ENCODE measurements at regions not wholly inside any gene's neighbourhood (a gene's known extent, or its start where the extent isn't known, plus 50 kb on each side); places are given as distances from the start of the nearest gene placed in this dataset.

DNA sequence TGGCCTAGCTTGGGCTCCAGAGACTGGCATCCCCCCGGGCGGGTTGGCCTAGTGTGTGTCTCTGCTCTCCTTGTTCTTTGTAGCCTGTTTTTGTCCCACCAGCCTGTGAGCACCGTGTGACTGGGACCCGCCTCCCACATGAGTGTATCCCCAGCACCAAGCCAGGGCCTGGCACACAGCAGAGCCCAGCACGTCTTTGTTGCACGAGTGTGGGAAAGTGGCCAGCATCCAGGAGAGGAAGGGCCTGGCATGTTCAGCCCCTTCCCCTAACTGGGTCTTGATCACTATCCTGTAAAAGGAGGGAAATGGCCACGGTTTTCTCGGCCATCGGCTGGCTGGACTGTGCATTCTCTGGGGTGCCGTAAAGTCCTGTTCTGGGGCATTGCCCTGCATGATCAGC, 290.1 kb downstream of the BMP7 start:
- no peak for DNase-seq

DNA sequence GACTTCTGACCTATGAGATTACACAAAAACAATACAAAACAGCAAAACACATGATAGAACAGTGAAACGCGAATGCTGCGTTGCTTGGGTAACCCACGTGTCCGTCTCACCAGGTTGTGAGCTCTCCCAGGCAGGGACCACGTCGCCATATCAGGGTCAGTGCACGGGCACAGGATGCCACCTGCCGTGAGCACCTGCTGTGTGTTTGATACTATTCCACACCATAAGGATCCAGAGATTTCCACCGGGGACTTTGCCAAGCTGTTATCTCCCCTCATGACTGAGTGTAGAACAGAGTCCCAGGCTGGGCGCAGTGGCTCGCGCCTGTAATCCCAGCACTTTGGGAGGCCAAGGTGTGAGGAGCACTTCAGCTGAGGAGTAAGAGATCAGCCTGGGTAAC, 288.0 kb downstream of the BMP7 start:
- no peak for DNase-seq

DNA sequence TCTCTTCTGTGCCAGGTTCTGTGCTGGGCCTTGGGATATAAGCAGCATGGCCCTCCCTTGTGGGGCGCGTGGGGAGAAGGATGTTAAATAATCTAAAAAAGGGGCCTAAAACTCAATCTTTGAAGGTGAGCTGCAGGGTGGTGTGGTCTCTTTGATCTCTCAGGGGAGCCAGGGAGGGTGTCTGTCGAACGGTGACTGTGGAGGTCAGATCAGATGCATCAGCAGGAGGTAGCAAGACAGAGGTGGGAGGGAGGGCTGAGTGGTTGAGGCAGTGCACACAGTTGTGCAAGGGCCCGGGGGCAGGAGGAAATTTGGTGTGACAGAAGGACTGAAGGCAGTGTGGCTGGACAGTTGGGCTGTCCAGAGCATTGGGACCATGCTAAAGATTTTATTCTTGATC, 287.3 kb downstream of the BMP7 start:
- no peak for DNase-seq

DNA sequence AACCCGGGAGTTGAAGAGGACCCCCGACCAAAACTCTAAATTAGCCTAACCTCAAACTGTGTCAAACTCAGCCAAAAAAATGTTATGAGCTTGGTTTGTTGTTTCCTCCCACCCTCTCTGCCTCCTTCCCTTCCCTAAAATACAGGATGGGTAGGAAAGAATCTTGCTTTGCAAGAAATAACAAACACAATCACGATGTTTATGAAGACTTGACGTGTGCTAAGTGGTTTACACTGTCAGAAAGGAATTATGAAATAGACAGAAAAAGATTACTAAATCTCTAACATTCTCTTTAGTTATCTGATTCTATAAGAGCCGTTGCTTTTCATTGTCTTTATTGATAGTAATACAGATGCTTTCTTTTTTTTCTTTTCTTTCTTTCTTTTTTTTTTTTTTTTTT, 285.1 kb downstream of the BMP7 start:
- DNase-seq, result no peak

DNA sequence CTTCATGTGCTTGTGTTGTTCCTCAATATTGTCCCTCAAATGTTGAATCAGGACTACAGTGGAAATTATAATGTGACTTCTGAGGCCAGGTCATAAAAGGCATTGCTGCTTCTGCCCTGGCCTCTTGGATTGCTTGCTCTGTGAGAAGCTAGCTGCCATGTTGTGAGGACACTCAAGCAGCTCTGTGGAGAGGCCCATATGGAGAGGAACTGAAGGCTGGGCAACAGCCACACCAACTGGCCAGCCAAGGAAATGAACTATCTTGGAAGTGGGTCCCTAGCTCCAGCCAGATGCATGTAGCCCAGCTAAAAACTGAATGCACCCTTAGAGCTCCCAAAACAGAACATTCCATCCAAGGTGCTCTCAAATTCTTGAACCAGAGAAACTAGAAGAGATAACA, 282.6 kb downstream of the BMP7 start:
- DNase-seq, result no peak

DNA sequence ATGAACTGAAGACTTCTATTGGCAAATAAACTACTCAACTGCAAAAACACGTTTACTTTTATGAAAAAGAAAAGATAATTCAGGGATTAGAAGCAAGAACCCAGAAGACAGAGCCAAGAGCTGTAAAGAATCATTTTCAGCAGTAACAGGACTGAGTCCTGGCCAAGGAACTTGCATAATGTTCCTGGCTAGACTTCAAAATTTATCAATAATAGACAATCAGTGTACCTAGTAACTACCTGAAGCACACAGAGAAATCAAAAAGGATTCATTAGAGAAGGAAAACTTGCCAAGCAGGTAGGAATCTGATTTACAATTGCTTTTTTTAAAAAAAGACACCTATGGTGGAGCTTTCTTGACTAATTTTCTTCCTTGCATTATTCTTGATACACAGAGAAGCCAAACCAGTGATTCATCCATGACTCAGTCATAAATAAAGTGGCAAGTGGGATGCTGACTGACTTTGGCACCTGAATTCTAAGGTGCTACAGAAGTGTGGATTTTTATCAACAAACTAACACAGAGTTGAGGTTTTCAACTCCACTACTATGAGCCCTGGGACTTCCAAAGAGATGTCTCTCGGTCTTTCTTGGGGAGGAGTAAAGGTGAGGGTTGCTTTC, 281.3 kb downstream of the BMP7 start:
- DNase-seq, result no peak

DNA sequence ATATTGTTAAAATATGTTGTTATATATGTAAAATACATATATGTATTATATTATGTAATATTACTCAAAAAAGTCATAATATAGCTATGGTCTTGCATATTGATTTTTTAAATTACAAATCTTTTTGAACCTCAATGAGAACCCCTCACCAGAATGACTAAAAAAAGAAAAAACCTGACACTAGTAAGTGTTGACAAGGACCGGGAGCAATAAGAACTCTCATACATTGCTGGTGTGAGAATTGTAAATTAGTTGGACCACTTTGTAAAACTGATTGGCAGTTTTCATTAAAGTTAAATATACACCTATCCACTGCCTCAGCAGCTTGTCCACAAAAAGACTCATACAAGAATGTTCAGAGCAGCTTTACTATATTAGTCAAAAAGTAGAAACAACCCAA, 280.0 kb downstream of the BMP7 start:
- no peak for DNase-seq

DNA sequence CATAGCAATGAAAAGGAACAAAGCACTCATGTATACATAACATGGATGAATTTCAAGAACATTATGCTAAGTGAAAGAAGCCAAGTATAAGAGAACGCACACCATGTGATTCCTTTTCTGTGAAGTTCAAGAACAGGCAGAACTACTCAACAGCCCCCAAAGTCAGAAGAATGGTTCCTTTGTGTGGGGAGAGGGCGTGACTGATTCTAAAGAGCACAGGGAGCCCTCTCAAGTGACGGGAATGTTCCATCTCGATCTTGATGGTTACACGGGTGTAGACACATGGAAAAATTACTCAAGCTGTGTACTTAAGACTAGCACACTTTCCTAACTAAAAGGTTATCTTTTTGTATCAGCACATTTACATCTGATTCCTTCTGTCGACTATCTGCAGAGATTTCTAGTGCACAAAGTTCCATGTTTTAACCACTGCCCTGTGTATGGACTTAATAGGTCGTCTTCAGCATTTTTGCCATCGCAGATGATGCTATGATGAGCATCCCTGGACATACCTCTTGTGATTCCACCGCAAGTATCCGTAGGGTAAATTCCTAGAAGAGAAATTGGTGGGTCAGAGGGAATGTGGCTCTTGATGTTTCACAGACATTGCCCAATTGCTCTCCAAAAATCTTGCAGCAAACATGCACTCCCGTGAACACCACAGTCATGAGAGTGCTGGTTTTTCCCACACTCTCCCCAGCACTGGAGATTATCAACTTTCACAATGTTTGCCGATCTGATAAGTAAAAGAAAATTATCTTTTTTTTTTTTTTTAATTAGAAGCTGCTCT, 279.3 kb downstream of the BMP7 start:
- DNase-seq, result no peak

DNA sequence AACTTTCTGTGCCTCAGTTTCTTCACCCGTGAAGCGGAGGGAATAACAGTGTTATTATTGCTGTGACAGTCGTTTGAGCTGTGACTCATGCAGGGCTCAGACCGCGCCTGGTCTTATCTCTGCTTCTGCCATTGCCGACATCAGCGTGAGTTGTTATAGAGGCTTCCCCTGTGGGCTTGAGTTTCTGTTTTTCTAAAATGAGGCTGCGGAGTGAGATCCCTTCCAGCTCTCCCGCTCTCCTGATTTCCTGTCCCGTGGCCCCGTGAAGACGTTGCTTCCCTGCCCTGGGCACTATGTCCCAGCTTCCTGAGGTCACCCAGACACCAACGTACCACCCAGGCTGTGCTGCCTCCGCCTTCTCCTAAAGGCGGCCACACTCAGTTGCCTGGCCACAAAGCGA, 278.5 kb downstream of the BMP7 start:
- DNase-seq, result no peak

DNA sequence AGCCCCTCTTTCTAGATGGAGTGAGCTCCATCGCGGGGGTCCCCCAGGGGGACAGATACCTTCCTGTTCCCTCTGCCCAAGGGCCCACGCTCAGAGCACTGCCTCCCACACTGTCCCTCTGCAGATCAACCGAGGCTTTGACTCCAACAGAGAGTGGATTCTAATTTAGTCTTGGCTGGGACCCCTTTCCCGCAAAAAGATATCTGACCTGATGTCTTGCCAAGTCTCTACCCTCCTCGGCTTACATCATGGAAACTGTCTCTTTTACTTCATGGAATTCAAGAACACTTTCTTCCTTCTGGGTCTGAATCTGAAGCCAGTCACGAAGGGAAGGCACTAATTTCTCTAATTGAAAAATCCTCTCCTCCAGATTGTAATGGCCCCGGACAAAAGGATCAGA, 278.0 kb downstream of the BMP7 start:
- DNase-seq, result no peak

DNA sequence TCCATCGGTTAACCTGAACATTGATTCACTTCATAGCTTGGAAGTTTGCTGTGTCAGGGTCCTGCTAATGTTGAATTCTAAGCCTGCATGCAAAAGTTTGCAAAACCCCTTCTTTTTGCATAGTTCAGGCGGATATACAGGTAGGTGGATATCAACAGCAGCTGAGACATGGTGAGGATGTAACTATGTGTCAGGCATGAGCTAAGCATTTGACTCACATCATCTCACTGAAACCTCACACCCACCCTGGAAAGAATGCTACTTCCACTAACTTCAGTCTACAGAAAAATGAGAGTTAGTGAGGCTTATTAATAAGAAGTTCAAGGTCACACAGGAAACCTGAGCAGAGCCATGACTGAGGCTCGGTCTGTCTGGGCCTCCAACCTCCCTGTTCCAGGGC, 276.9 kb downstream of the BMP7 start:
- DNase-seq, result no peak

DNA sequence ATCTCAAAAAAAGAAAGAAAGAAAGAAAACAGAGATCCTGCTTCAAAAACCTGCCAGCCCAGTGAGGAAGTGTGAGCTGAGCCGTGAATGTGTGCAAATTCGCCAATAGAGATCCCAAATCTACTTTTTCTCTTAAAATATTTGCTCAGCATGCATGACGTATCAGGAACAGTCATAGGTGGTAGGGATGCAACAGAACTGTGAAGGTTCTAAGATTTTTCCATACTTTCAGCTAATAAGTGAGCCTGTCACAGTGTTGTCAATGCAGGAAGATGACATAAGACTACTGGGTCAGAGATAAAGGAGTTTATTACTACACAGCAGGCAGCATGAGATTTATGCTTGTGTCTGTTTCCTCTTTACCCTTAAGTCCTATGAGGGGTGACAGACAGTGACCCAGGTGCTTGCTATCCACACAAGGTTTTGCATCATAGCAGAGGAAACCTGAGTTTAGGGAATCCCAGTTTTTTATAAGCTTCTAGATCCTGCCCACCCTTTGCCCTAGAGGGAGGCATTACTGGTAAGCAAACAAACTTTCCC, 273.4 kb downstream of the BMP7 start:
- DNase-seq, result no peak

DNA sequence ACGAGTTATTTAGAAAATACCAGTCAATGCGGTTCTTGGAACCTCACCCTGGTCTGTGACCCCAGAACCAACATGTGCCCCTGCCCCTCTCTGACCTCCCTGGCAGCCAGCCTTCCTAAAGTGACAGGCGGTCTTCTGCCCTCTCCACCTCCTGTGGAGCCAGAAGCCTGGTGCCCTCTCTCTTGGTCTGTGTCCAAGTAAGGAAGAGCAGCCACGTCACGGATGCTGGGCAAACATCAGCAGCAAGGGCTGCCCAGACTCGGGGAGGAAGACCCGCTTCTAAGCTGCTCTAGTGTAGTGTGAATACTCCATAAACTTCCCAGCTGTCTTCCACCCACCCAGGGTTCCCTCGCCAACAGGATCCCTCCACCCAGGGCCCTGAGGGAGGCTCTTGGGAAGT, 272.4 kb downstream of the BMP7 start:
- DNase-seq, result no peak

DNA sequence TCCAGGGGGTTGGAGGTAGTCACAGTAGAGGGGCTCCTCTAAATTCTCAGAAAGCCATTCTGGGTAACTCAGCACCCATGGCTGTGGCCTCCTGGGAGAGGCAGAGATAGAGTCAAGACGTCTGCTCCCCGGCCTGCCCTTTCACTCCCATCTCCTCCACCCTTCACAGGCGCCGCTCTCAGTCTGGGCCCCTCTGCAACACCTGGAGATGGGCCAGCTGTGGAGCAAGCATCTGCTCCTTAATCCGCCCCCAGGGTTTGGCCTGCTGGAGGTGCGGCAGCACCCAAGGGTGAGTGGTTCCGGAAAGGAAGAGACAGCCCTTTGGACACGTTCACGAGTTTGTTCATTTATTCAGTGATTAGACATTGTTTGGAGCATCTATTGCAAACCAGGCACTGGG, 271.3 kb downstream of the BMP7 start:
- DNase-seq, result no peak

DNA sequence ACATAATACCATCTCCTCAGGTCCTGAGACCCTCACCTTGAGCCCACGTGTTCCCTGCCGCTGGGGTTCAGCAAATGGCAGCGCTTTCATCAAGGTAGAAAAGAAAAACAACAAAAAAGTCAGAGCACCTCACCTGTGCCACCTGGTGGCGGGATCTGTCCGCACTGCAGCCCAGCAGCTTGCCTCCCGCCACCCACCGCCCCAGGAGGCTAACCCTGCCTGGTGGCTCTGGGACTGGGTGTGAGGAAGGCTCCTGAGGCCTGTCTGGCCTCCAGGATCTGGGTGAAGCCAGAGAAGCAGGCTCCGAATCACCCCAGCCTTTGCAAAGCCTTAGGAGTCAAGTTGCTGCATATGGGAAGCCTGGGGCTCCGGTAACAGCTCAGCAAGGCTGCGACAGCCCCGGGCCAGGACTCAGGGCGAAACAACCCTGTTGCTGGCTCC, 270.8 kb downstream of the BMP7 start:
- no peak for DNase-seq

DNA sequence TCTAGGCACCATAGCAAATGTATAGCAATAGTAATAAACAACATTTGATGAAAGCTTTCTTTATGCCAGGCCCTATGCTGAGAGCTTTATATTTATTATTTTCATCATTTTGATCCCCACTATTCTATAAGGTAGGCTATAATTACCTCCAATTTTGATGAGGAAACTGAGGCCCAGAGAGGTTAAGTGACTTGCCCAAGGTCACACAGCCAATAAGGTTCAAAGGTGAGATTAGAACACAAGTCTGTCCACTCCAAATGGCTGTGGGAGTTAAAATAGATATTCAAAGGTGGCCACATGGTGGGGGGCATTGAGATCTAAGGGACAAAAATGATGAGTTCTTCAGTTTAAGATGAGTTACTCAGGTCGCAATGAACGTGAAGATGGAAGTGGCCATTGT, 269.9 kb downstream of the BMP7 start:
- no peak for DNase-seq

DNA sequence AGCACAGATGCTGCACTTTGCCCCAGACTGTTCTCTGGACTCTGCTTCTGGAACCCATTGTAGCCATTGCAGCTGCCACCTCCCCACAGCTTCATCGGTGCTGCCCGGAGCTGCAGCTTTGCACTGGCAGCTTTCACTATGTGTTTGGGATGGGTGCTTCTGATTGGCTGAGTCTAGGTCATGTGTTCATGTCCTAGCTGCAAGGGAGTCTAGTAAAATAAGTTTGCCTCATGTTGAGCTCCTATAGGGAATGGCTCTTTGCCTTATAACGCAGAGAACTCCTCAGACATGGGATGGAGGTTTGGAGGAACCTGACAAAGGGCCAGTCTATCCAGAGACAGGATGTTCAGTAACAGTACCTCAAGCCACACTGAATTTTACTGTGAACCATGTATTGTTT, 268.0 kb downstream of the BMP7 start:
- no peak for DNase-seq

DNA sequence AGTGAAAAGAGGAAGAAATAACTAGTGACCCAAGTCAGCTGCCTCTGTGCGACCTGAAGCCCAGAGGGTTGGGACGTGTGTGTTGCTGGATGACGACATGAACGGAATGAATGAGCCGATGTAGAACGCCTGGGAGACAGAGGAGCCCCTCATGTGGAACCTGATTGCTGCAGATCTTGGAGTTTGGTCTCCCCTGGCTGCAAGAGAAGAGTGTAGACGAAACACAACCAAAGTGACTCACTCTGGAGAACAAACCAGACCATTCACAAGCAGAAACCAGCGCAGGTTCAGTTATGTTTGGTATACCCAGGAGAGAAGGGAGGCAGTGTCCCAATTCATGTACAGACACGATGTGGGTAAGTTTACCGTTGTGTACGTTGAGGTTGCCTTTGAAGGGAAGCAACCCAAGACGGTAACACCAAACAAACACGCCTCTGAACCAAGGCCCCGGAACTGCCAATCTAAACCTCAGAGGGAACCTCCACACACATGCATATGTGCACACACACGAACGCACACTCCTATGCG, 265.9 kb downstream of the BMP7 start:
- no peak for DNase-seq

DNA sequence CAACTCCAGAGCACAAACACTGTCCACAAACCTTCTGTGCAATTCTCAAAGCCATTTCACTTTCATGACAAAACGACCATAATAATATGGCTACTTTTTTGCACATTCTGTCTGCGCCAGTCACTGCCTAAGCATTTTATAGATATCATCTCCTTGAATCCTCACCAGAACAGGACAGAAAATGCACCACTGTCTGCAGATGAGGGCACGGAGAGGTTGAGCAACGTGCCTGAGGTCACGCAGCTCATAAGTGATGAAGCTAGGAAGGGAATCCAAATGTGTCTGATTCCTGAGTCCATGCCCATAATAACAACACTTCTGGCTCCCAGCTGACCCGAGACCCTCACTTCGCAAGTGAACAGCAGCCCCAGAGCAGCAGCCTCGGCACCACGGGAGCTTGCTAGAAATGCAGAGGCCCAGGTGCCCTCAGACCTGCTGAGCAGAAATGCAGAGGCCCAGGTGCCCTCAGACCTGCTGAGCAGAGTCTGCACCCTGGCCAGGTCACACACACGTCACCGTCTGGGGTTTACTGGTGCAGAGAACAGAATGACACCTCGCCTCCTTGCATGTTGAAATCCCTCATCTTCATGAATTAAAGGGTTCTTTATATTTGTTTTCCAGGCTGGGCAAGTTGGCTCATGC, 265.2 kb downstream of the BMP7 start:
- no peak for DNase-seq

DNA sequence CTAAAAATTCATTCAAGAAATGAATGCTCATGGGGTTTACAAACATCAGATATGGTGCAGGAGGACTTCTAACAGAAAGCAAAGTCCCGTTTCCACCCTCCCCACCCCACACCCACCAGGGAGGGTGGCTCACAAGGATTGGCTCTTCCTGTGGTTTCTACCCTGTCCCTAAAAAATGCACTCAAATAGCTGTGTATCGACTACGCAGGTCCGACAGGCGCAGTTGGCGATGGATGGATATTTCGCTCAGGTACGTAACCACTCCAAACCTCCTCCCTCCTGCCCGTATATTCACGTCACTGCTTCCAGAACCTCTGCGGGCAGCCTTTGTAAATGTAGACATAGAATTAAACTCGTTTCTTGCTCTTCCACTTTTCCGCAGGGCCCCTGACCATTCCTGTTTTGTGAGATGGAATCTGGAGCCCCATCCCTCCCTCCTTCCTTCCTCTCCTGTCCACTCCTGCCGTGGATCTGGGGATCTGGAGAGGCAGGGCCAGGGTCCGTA, 264.3 kb downstream of the BMP7 start:
- no peak for DNase-seq

DNA sequence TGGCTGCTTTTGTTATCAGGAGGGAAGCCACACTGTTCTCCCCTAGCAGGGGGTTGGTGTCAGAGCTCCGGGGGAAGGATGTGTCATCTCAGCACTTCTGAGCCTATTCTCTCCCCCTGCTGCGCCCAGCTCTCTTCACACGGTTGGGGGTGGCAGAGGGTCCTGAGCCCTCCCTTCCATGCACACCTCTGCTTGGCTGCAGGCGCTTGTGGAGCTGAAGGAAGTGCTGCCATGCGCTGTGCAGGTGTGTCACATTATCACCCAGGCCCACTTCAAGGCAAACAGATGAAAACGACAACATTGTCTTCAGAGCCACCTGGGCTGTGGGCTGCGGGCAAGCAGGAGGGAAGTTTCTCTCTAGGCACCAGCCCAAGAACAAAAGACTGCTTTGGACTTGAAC, 263.4 kb downstream of the BMP7 start:
- DNase-seq, result no peak

DNA sequence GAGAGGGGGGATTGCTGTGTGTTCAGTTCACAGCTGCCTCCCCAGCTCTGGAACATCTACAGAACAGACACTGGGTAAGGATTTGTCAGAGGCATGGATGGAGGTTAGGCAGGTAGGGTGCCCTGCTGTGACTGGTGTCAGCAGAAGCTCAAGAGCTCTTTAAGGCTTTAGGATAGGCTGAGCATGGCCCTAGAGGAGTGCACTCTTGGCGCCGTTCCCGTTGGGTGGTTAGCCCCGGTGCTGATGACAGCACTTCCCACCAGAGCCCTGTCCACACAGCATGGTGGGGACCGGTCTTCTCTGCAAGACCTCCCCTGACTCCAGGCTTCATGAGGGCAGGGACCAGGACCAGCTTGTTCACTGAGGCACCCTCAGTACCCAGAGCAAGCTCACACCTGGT, 262.0 kb downstream of the BMP7 start:
- no peak for DNase-seq

All from GF-D8 (cell line).